Activated CD4-positive, alpha-beta T cell treated with anti-CD3 and anti-CD28 coated beads, Interleukin-2, amount 50 U/mL, for 24 hours (primary cell): ENCODE measurements at regions not wholly inside any gene's neighbourhood (a gene's known extent, or its start where the extent isn't known, plus 50 kb on each side); places are given as distances from the start of the nearest gene placed in this dataset.

Experiments
- DNase-seq, 2 donors: peaks; one replicate each; pipeline ENCODE4 v3.0.0-alpha.2; 2020; ENCODE audit warnings: low read depth in 1 of 2, low spot score in 1 of 2

- no peak for DNase-seq
Measured at GRCh38 chr6:138550346-138550767, 51.1 kb upstream of the NHSL1 start.

- DNase-seq = no peak
Measured at GRCh38 chr6:138554146-138554545, 54.9 kb upstream of the NHSL1 start.

DNA sequence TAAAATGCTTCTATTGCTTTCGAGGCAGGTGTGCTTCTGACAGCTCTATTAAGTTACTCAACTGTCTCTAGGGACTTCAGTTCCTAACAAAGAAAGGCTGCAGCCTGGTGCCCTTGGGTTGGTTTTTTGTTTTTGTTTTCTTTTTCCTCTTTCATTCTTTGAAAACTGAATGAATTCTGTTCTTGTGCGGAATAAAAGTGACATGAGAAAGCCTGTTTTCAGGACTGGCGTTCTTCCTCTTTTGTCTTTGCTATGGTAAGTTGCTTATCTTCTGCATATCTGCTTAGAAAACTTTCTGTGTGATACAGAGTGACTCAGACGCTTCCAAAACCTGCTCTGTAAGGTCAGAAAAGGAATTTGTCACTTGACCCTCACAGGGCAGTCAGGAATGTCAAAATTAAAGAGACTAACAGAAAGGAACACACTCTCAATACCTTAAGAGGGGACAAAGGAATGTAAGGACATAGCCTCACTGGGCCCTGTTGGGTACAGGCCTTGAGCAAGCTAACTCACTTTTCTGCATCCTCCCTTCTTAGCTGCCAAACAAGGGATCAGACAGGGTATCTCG is 56.2 kb upstream of the NHSL1 start:
- no peak for DNase-seq

GRCh38 chr6:138557147-138557546 is 57.9 kb upstream of the NHSL1 start:
- DNase-seq = no peak

DNA sequence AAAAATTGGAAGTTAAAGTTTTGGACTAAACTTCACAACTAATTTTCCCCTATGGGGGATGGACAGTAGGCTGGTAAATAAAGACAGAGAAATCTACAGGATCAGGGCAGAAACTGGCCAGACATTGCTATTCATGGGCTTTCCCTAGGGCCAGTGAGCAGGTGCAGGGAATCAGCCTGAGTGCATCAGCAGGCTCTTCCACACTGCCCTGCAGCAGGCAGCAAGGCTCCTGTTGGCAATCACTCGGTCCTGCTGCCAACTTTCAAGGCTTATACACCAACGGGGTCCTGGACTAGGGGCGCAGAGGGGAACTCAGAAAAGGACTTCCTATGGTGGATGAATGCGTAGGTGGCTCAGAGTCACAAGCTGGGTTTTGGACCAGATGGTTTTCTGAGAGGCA is 59.8 kb upstream of the NHSL1 start:
- no peak for DNase-seq

DNA sequence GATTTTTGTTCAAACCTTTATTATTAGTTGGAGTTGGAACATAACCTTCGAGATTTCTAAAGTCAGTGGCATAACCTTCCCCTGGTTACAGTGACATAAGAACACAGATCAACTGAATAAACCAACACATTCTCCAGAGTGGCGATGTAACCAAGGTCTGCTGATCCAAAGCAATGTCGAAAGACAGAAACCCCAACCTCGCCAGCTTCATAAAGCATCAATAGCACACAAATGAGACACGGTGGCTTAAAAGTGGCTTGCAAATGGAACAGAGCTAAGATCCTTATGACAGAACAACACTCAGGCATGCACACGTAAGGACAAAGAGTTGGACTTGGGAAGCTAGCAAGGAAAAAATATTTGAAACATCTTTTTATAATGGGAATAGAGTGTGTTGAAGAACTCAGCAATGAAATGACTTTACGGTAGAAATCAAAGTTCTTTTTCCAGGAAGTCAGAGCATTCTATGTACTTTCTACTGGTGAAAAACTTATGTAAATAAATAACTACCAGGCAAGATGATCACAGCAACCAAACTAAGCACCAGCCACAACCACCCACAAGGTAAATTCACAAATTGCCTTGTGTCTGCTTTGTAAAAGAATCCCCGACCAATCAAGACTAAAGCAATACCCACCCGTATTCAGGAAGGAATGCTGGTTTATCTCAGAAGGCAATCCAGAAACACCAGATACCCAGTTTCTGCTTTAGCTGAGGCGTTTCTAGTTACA is 61.0 kb upstream of the NHSL1 start:
- DNase-seq = no peak

DNA sequence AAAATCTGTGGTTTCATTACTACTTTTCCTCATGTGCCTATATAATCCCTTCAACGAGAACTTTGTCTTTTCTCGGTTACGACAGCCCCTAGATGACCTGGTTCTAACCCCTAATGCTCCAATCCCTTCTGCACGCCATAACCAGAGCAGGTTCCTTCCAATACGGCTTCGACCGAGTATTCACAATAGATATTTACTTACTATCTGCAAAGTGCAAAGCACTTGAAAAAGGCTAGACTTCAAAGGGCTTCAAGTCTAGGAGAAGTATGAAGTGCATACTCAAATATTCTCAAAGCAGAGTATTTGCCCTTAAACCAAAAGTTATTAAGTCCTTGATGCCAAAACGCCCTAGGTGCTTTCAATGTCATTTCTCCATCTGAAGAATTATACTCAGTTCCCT is 63.4 kb upstream of the NHSL1 start:
- DNase-seq = no peak

GRCh38 chr6:138563231-138563630 is 63.9 kb upstream of the NHSL1 start:
- DNase-seq = no peak

GRCh38 chr6:138563650-138564049 is 64.4 kb upstream of the NHSL1 start:
- no peak for DNase-seq

DNA sequence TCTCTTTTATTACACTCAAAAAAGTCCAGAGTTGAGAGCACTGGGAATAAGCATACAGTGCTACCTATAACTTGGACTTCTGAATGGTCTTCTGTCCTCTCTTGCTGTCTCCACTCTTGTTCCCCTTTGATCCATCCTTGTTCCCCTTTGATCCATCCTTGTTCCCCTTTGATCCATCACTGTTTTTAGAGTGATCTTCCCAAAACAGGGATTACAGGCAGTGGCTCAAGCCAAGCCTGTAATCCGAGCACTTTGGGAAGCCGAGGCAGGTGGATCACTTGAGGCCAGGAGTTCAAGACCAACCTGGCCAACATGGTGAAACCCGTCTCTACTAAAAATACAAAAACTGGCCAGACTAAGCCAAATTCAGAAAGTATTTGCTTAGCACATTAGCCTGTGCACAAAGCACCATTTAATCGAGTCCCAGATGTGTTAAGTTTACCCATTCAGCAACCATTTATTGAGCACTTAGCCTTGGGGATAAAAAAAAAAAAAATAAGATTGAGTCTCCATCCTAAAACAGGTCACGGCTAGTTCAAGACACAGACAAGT is 65.0 kb upstream of the NHSL1 start:
- DNase-seq = no peak

DNA sequence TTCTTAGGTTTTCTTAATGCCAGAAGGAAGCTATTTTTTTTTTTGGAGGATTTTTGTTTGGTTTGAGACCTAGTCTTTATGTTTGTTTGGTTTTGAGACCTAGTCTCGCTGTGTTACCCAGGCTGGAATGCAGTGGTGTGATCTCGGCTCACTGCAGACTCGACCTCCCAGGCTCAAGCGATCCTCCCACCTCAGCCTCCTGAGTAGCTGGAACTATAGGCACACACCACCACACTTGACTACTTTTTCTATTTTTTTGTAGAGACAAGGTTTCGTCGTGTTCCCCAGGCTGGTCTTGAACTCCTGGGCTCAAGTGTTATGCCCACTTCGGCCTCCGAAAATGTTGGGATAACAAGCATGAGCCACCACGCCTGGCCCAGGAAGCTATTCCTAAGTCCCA is 67.8 kb upstream of the NHSL1 start:
- DNase-seq = no peak

GRCh38 chr6:138568997-138569396 is 69.7 kb upstream of the NHSL1 start:
- no peak for DNase-seq

DNA sequence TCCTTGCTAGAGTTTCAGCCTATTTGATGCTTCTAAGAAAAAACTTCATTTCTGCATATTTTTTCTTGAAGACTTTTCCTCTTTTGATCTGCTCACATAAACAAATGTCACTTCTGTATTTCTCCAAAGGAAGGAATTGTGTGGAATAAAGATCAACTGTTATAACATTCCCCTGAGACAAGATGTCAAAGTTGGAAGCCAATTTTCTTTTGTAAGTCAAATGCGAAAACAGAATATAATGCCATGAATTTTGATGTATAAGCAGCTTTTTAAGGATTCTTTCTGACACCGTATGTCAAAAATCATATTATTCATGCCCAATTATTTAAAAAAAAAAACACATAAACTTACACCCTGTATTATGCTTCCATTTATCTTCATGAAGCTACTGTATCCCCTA is 70.3 kb upstream of the NHSL1 start:
- DNase-seq = no peak

DNA sequence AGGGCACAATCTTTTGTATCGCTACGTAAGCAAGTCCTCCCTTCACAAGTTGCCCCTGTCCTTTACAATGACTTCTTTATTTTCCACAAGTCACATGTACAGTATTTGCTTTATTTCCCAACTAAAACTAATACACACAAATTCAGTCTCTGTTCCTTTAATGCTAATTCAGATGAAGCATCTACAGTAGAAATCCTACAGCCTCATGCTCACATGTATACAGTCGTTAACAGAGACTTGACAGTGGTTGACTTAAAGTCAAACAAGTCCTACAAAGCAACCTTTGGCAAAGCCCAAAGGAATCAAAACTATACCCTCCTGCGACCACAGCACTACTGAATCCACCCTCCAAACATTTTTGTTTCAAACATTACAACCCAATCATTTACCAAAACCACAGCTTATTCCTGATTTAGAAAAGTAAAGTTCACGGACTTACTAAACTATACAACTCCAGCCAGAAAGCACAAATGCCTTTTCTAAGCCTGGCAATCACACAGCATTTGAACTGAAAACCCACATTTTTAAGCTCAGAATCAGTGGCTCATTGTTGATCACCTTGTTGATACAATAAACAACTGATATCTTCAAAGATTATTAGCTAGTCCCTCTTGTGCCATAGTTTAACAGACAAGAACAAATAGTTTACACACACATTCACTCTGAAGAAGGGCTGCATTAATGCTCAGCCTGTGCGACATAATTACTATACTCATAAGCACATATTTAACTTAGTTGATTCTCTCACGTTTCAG is 70.9 kb upstream of the NHSL1 start:
- DNase-seq = no peak

DNA sequence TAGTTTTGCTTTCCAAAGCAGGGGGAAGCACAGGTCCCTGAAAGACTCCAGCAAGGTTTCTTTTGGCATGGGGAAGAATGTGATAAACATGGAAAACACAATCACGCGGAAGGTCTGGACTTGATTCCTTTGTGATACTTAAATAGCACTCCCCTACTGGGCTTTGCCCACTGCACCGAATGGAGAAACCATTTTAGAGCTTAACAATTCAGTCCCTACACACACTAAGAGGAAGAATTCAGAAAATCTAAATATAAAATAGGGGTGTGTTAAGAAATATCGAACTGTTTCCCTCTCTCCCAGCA is 71.4 kb upstream of the NHSL1 start:
- no peak for DNase-seq

GRCh38 chr6:138571181-138571580 is 71.9 kb upstream of the NHSL1 start:
- DNase-seq = no peak

- DNase-seq = no peak
Measured at GRCh38 chr6:138571585-138572166, 72.4 kb upstream of the NHSL1 start.

- DNase-seq = no peak
Measured at GRCh38 chr6:138572167-138572875, 73.0 kb upstream of the NHSL1 start.

DNA sequence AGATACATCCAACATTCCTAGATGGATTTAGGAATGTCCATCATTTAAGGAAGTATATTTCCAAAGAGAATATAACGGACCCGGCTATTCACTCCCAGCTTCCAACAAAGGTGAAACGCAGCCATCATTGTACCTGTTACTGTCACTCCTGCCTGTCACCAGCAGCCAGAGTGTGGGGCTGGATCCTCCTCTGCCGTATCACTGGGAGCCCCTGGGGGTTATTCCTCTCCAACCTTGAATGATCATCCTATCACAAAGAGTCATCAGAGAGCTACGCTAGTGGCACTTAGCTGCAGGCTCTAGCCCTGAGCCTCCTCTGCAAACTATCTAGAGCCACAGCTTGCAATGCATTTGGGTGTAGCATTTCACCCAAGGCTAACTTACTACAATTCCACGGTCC is 73.6 kb upstream of the NHSL1 start:
- no peak for DNase-seq

DNA sequence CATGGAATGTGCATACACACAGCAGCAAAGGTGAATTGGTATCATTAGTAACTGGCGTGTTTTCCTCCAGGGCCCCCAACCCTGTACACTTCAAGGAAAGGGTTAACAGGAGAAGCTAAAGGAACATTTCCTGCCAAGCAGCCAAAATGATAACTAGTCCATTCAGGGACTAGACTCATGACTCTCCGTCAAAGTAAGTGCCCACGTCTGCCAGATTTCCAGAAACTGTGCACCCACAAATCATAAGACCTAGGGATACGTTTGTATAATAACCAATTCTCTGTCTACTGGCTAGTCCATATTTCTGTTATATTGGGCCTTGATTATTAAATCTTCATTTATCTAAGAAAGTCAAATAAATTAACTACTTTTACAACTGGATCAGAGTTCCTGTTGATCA is 76.0 kb upstream of the NHSL1 start:
- no peak for DNase-seq

- no peak for DNase-seq
Measured at GRCh38 chr6:138576313-138576712, 77.0 kb upstream of the NHSL1 start.
